DND-41 (cell line): ENCODE measurements at regions not wholly inside any gene's neighbourhood (a gene's known extent, or its start where the extent isn't known, plus 50 kb on each side); places are given as distances from the start of the nearest gene placed in this dataset.
"Not testable (repeated sequence)": the region's sequence is repeated elsewhere in the genome, so short reads cannot be mapped to it uniquely, and the experiment has no call there.

ENCODE experiments used
- ATAC-seq: fragments of 200-7000 bp; cut with Tn5 transposase; 3 replicates; pipeline ENCODE4 v1.9.1; 2021; ENCODE audit warnings: low read depth; ENCODE audit not compliant: insufficient read depth
- DNase-seq: peaks from one replicate; pipeline ENCODE4 v3.0.0-alpha.2; 2020
- H2AFZ ChIP-seq: 2 replicates; pipeline ENCODE4 v1.6.0; 2012; ENCODE audit warnings: low read depth, low read length
- H3K27ac ChIP-seq: 2 replicates; pipeline ENCODE4 v1.5.1; 2012; ENCODE audit warnings: low read length, inconsistent platforms
- H3K27me3 ChIP-seq: fragments of 200-600 bp; sonication (generic); 2 replicates; pipeline ENCODE4 v1.6.0; 2012; ENCODE audit warnings: low read length, mild to moderate bottlenecking, inconsistent platforms; ENCODE audit not compliant: insufficient read depth, poor library complexity
- H3K36me3 ChIP-seq: 2 replicates; pipeline ENCODE4 v1.5.1; 2012; ENCODE audit warnings: low read length, inconsistent platforms; ENCODE audit not compliant: insufficient read depth
- H3K4me1 ChIP-seq: 2 replicates; pipeline ENCODE4 v1.5.1; 2012; ENCODE audit warnings: mild to moderate bottlenecking, low read length; ENCODE audit not compliant: insufficient read depth
- H3K4me2 ChIP-seq: 2 replicates; pipeline ENCODE4 v1.6.0; 2012; ENCODE audit warnings: mild to moderate bottlenecking, moderate library complexity, low read length, inconsistent platforms; ENCODE audit not compliant: insufficient read depth
- H3K4me3 ChIP-seq, 2 experiments: fragments of 200-600 bp in 1 of 2; shearing (Covaris generic) in 1 of 2; 2 replicates each; pipeline ENCODE4 v1.5.1; 2012 to 2016; ENCODE audit warnings: inconsistent platforms in 2 of 2, low read length in 2 of 2, mild to moderate bottlenecking in 2 of 2, low read depth in 1 of 2, moderate library complexity in 1 of 2
- H3K79me2 ChIP-seq: 2 replicates; pipeline ENCODE4 v1.6.0; 2012; ENCODE audit warnings: low read length, inconsistent platforms; ENCODE audit not compliant: insufficient read depth
- H3K9ac ChIP-seq: 2 replicates; pipeline ENCODE4 v1.6.0; 2012; ENCODE audit warnings: low read depth, mild to moderate bottlenecking, inconsistent platforms, low read length, moderate library complexity
- H3K9me3 ChIP-seq: 2 replicates; pipeline ENCODE4 v1.5.1; 2012; ENCODE audit warnings: low read length, moderate library complexity, mild to moderate bottlenecking, inconsistent platforms; ENCODE audit not compliant: insufficient read depth, severe bottlenecking
- H4K20me1 ChIP-seq: 2 replicates; pipeline ENCODE4 v1.6.0; 2012; ENCODE audit warnings: low read length; ENCODE audit not compliant: insufficient read depth
- CTCF ChIP-seq: IDR thresholded peaks from 2 replicates; pipeline ENCODE4 v1.5.1; 2012; ENCODE audit warnings: borderline replicate concordance, low read length, moderate library complexity, mild to moderate bottlenecking; ENCODE audit not compliant: poor library complexity, severe bottlenecking; ENCODE audit errors: extremely low read depth
- EZH2 ChIP-seq: IDR thresholded peaks from 3 replicates; pipeline ENCODE4 v1.6.1; 2012; ENCODE audit warnings: borderline replicate concordance, low read depth, mild to moderate bottlenecking, moderate library complexity, low read length, inconsistent platforms; ENCODE audit not compliant: severe bottlenecking

- no peaks in the 10 kb centered on the region for H3K4me1 ChIP-seq
- no peak for DNase-seq
- no peak overlapping the region for H3K27ac ChIP-seq
- no peak for ATAC-seq
- no peak overlapping the region for H2AFZ ChIP-seq
- no peaks in the 10 kb centered on the region for H3K9me3 ChIP-seq
- H3K9ac ChIP-seq, result no peak overlapping the region
- H3K4me2 ChIP-seq, result no peak overlapping the region
- TF ChIP-seq EZH2 (no peak), CTCF (no peak)
- no peaks in the 10 kb centered on the region for H3K27me3 ChIP-seq
- H3K4me3 ChIP-seq, result no peak overlapping the region
- H3K36me3 ChIP-seq, result no peaks in the 10 kb centered on the region
- no peaks in the 10 kb centered on the region for H3K79me2 ChIP-seq
- no peaks in the 10 kb centered on the region for H4K20me1 ChIP-seq
Measured at GRCh38 chr11:112694813-112695212, 266.4 kb upstream of the NCAM1 start.

- no peak for TF ChIP-seq CTCF
- no peak for TF ChIP-seq EZH2
- no peaks in the 10 kb centered on the region for H3K4me1 ChIP-seq
- no peaks in the 10 kb centered on the region for H3K36me3 ChIP-seq
- no peak overlapping the region for H3K4me3 ChIP-seq
- H3K79me2 ChIP-seq, result no peaks in the 10 kb centered on the region
- DNase-seq, result no peak
- H3K4me2 ChIP-seq, result no peak overlapping the region
- H2AFZ ChIP-seq, result no peak overlapping the region
- no peak for ATAC-seq
- no peak overlapping the region for H3K9ac ChIP-seq
- H3K9me3 ChIP-seq, result no peaks in the 10 kb centered on the region
- no peaks in the 10 kb centered on the region for H3K27me3 ChIP-seq
- no peaks in the 10 kb centered on the region for H4K20me1 ChIP-seq
- H3K27ac ChIP-seq, result no peak overlapping the region
Measured at GRCh38 chr11:112697391-112698178, 263.6 kb upstream of the NCAM1 start.

GRCh38 chr11:112705148-112705547 lies 256.1 kb upstream of the NCAM1 start:
- no peak overlapping the region for H2AFZ ChIP-seq
- TF ChIP-seq EZH2 (no peak), CTCF (no peak)
- DNase-seq (no peak), ATAC-seq (no peak)
- no peaks in the 10 kb centered on the region for H3K79me2 ChIP-seq
- H4K20me1 ChIP-seq, result no peaks in the 10 kb centered on the region
- no peaks in the 10 kb centered on the region for H3K27me3 ChIP-seq
- no peaks in the 10 kb centered on the region for H3K36me3 ChIP-seq
- H3K4me2 ChIP-seq, result no peak overlapping the region
- H3K27ac ChIP-seq, result no peak overlapping the region
- H3K4me3 ChIP-seq, result no peak overlapping the region
- no peak overlapping the region for H3K9ac ChIP-seq
- no peaks in the 10 kb centered on the region for H3K9me3 ChIP-seq
- H3K4me1 ChIP-seq, result no peaks in the 10 kb centered on the region

- no peaks in the 10 kb centered on the region for H3K36me3 ChIP-seq
- H3K9ac ChIP-seq, result no peak overlapping the region
- TF ChIP-seq CTCF (no peak), EZH2 (no peak)
- DNase-seq (no peak), ATAC-seq (no peak)
- no peak overlapping the region for H2AFZ ChIP-seq
- H4K20me1 ChIP-seq, result no peaks in the 10 kb centered on the region
- H3K9me3 ChIP-seq, result no peaks in the 10 kb centered on the region
- no peak overlapping the region for H3K4me2 ChIP-seq
- no peaks in the 10 kb centered on the region for H3K27me3 ChIP-seq
- no peaks in the 10 kb centered on the region for H3K4me1 ChIP-seq
- H3K4me3 ChIP-seq, result no peak overlapping the region
- no peaks in the 10 kb centered on the region for H3K79me2 ChIP-seq
- no peak overlapping the region for H3K27ac ChIP-seq
Measured at GRCh38 chr11:112706863-112707262, 254.4 kb upstream of the NCAM1 start.

- H3K4me1 ChIP-seq, H3K9ac ChIP-seq, H3K36me3 ChIP-seq, H3K4me3 ChIP-seq, ATAC-seq, H2AFZ ChIP-seq, H3K9me3 ChIP-seq, DNase-seq, H3K27ac ChIP-seq, H4K20me1 ChIP-seq, H3K4me2 ChIP-seq, H3K27me3 ChIP-seq, H3K79me2 ChIP-seq: not testable (repeated sequence)
Measured at GRCh38 chr11:112714340-112714739, 246.9 kb upstream of the NCAM1 start.
